ENCODE measurements at regions not wholly inside any gene's neighbourhood (a gene's known extent, or its start where the extent isn't known, plus 50 kb on each side); places are given as distances from the start of the nearest gene placed in this dataset.

GRCh38 chr1:47571161-47571560 lies 133.3 kb downstream of the FOXD2 start:
- Histone ChIP-seq H3K36me3 (ENCODE audit: control insufficient read depth in 2 of 2, insufficient read depth in 2 of 2, low read length in 2 of 2) (no peaks in the 10 kb centered on the region), H3K27ac (ENCODE audit: low read depth in 2 of 2, low read length in 2 of 2) (no peak overlapping the region), H3K27me3 (ENCODE audit: control insufficient read depth in 2 of 2, insufficient read depth in 2 of 2, low read length in 2 of 2) (no peaks in the 10 kb centered on the region), H3K9ac (ENCODE audit: low read depth in 1 of 2, low read length in 2 of 2) (no peak overlapping the region), H3K4me3 (ENCODE audit: low read length in 2 of 2) (no peak overlapping the region), H3K9me3 (ENCODE audit: control insufficient read depth in 2 of 2, low read length in 2 of 2) (no peaks in the 10 kb centered on the region), H3K4me1 (ENCODE audit: control insufficient read depth in 2 of 2, insufficient read depth in 2 of 2, low read length in 2 of 2) (no peaks in the 10 kb centered on the region)

DNA sequence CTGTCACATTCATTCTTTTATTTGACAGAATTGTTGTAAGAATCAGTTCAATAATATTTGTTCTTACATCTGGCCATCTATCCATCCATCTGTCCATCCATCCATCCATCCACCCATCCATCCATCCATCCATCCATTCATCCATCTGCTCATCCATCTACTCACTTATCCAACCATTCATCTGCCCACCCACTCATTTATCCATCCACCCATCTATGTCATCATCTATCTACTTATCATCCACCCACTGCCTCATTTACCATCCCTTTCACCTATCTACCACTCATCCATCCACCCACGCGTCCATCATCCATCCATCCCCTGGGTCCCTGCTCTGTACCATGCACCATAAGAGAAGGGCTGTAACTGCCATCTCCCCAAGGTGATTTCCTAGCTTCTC lies 134.1 kb downstream of the FOXD2 start:
- Histone ChIP-seq H3K27me3 (ENCODE audit: control insufficient read depth in 2 of 2, insufficient read depth in 2 of 2, low read length in 2 of 2) (no peaks in the 10 kb centered on the region), H3K4me3 (ENCODE audit: low read length in 2 of 2) (no peak overlapping the region), H3K36me3 (ENCODE audit: control insufficient read depth in 2 of 2, insufficient read depth in 2 of 2, low read length in 2 of 2) (no peaks in the 10 kb centered on the region), H3K27ac (ENCODE audit: low read depth in 2 of 2, low read length in 2 of 2) (no peak overlapping the region), H3K4me1 (ENCODE audit: control insufficient read depth in 2 of 2, insufficient read depth in 2 of 2, low read length in 2 of 2) (no peaks in the 10 kb centered on the region), H3K9me3 (ENCODE audit: control insufficient read depth in 2 of 2, low read length in 2 of 2) (no peaks in the 10 kb centered on the region), H3K9ac (ENCODE audit: low read depth in 1 of 2, low read length in 2 of 2) (no peak overlapping the region)

- H3K9me3 ChIP-seq (ENCODE audit: control insufficient read depth in 2 of 2, low read length in 2 of 2) = no peaks in the 10 kb centered on the region
- no peak overlapping the region for H3K4me3 ChIP-seq (ENCODE audit: low read length in 2 of 2)
- no peaks in the 10 kb centered on the region for H3K36me3 ChIP-seq (ENCODE audit: control insufficient read depth in 2 of 2, insufficient read depth in 2 of 2, low read length in 2 of 2)
- peaks cover 0 to 1% of the 10 kb centered on the region in 2 donors for H3K4me1 ChIP-seq (ENCODE audit: control insufficient read depth in 2 of 2, insufficient read depth in 2 of 2, low read length in 2 of 2)
- no peak overlapping the region for H3K27ac ChIP-seq (ENCODE audit: low read depth in 2 of 2, low read length in 2 of 2)
- no peak overlapping the region for H3K9ac ChIP-seq (ENCODE audit: low read depth in 1 of 2, low read length in 2 of 2)
- no peaks in the 10 kb centered on the region for H3K27me3 ChIP-seq (ENCODE audit: control insufficient read depth in 2 of 2, insufficient read depth in 2 of 2, low read length in 2 of 2)
Measured at GRCh38 chr1:47572731-47573430, 135.0 kb downstream of the FOXD2 start.

DNA sequence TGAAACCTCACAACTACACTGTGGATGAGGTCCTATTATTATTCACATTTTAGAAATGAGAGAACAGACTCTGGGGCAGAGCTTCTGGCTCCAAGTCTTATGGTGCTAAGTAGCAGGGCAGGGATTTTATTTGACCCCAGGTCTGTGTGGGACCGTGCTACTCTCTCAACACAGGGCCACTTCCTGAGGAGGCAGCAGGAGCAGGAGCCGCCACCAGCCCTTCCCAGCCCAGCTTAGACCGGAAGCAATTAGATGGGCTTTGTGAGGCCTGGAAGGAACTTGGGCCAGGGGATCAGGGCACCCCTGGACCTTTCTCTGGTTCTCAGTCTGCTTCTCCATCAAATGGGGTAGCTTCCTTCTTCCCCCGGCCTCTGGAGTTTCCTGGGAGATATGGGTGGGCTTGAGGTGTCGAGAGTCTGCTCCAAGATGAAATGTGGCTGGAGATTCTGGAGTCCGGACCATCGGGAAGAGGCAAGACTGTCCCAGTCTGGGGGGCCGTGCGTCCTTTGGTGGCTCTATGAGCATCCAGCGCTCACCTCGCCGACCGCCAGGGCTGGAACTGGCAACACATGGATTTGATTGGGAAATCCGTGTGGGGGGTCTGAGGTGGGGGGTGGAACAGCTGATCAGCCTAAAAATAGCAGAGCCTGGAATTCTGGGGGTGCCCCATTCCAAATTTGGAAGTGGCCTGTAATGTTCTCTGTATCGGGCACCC lies 136.8 kb downstream of the FOXD2 start:
- Histone ChIP-seq H3K4me3 (ENCODE audit: low read length in 2 of 2) (no peak overlapping the region), H3K4me1 (ENCODE audit: control insufficient read depth in 2 of 2, insufficient read depth in 2 of 2, low read length in 2 of 2) (peaks cover 0 to 17% of the 10 kb centered on the region in 2 donors), H3K27me3 (ENCODE audit: control insufficient read depth in 2 of 2, insufficient read depth in 2 of 2, low read length in 2 of 2) (no peaks in the 10 kb centered on the region), H3K27ac (ENCODE audit: low read depth in 2 of 2, low read length in 2 of 2) (no peak overlapping the region), H3K9ac (ENCODE audit: low read depth in 1 of 2, low read length in 2 of 2) (no peak overlapping the region), H3K36me3 (ENCODE audit: control insufficient read depth in 2 of 2, insufficient read depth in 2 of 2, low read length in 2 of 2) (no peaks in the 10 kb centered on the region), H3K9me3 (ENCODE audit: control insufficient read depth in 2 of 2, low read length in 2 of 2) (no peaks in the 10 kb centered on the region)

- H3K36me3 ChIP-seq (ENCODE audit: control insufficient read depth in 2 of 2, insufficient read depth in 2 of 2, low read length in 2 of 2) = no peaks in the 10 kb centered on the region
- H3K9ac ChIP-seq (ENCODE audit: low read depth in 1 of 2, low read length in 2 of 2) = no peak overlapping the region
- peaks cover 0 to 17% of the 10 kb centered on the region in 2 donors for H3K4me1 ChIP-seq (ENCODE audit: control insufficient read depth in 2 of 2, insufficient read depth in 2 of 2, low read length in 2 of 2)
- H3K27me3 ChIP-seq (ENCODE audit: control insufficient read depth in 2 of 2, insufficient read depth in 2 of 2, low read length in 2 of 2) = no peaks in the 10 kb centered on the region
- H3K9me3 ChIP-seq (ENCODE audit: control insufficient read depth in 2 of 2, low read length in 2 of 2) = no peaks in the 10 kb centered on the region
- no peak overlapping the region for H3K4me3 ChIP-seq (ENCODE audit: low read length in 2 of 2)
- no peak overlapping the region for H3K27ac ChIP-seq (ENCODE audit: low read depth in 2 of 2, low read length in 2 of 2)
Measured at GRCh38 chr1:47575855-47576757, 138.3 kb downstream of the FOXD2 start.

GRCh38 chr1:47576758-47577115 lies 138.9 kb downstream of the FOXD2 start:
- Histone ChIP-seq H3K9ac (ENCODE audit: low read depth in 1 of 2, low read length in 2 of 2) (no peak overlapping the region), H3K27me3 (ENCODE audit: control insufficient read depth in 2 of 2, insufficient read depth in 2 of 2, low read length in 2 of 2) (no peaks in the 10 kb centered on the region), H3K27ac (ENCODE audit: low read depth in 2 of 2, low read length in 2 of 2) (no peak overlapping the region), H3K4me3 (ENCODE audit: low read length in 2 of 2) (no peak overlapping the region), H3K36me3 (ENCODE audit: control insufficient read depth in 2 of 2, insufficient read depth in 2 of 2, low read length in 2 of 2) (no peaks in the 10 kb centered on the region), H3K4me1 (ENCODE audit: control insufficient read depth in 2 of 2, insufficient read depth in 2 of 2, low read length in 2 of 2) (peaks cover 0 to 17% of the 10 kb centered on the region in 2 donors), H3K9me3 (ENCODE audit: control insufficient read depth in 2 of 2, low read length in 2 of 2) (no peaks in the 10 kb centered on the region)

DNA sequence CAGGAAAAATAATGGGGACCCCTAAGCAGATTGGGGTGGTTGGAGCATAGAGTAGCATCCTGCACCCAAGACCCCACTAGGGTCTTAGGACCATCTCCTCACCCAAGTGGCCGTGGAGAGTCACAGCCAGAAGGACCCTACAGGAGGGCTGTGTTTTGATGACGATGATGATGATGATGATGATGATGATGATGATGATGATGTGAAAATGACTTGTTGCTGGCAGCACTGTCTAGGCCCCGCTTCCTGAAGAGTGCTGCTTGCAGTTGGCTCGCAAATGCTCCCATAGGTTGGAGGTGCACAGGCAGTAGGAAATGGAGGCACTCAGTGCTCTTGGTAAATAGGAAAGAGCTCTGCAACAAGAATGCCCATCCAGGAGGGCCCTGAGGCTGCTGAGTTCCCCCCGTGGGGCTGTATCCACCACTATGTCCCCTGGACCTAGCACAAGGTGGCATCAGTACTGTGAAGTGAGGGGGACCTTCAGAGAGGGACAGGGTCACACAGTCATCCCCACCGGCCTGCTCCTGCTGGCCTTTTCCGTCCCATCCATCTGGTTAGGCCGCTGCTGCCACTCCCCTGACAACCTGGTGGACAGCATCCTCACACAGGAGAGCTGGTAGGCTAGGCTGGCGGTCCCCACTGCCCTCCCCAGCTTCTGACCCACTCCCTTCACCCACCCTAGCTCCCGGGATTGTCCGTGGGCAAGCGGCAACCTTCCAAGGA lies 139.6 kb downstream of the FOXD2 start:
- no peaks in the 10 kb centered on the region for H3K27me3 ChIP-seq (ENCODE audit: control insufficient read depth in 2 of 2, insufficient read depth in 2 of 2, low read length in 2 of 2)
- no peak overlapping the region for H3K27ac ChIP-seq (ENCODE audit: low read depth in 2 of 2, low read length in 2 of 2)

GRCh38 chr1:47578026-47578720 lies 140.3 kb downstream of the FOXD2 start:
- Histone ChIP-seq H3K27me3 (ENCODE audit: control insufficient read depth in 2 of 2, insufficient read depth in 2 of 2, low read length in 2 of 2) (no peaks in the 10 kb centered on the region), H3K36me3 (ENCODE audit: control insufficient read depth in 2 of 2, insufficient read depth in 2 of 2, low read length in 2 of 2) (no peaks in the 10 kb centered on the region), H3K9ac (ENCODE audit: low read depth in 1 of 2, low read length in 2 of 2) (peak overlapping the region in 1 of 2 donors; percentile 37), H3K27ac (ENCODE audit: low read depth in 2 of 2, low read length in 2 of 2) (peak overlapping the region; percentile 56 to 58), H3K9me3 (ENCODE audit: control insufficient read depth in 2 of 2, low read length in 2 of 2) (no peaks in the 10 kb centered on the region), H3K4me3 (ENCODE audit: low read length in 2 of 2) (no peak overlapping the region), H3K4me1 (ENCODE audit: control insufficient read depth in 2 of 2, insufficient read depth in 2 of 2, low read length in 2 of 2) (peaks cover 0 to 17% of the 10 kb centered on the region in 2 donors)

More for the DNA sequence above, 139.6 kb downstream of the FOXD2 start:
- H3K9me3 ChIP-seq (ENCODE audit: control insufficient read depth in 2 of 2, low read length in 2 of 2) = no peaks in the 10 kb centered on the region
- no peak overlapping the region for H3K4me3 ChIP-seq (ENCODE audit: low read length in 2 of 2)
- peaks cover 0 to 17% of the 10 kb centered on the region in 2 donors for H3K4me1 ChIP-seq (ENCODE audit: control insufficient read depth in 2 of 2, insufficient read depth in 2 of 2, low read length in 2 of 2)
- no peaks in the 10 kb centered on the region for H3K36me3 ChIP-seq (ENCODE audit: control insufficient read depth in 2 of 2, insufficient read depth in 2 of 2, low read length in 2 of 2)
- no peak overlapping the region for H3K9ac ChIP-seq (ENCODE audit: low read depth in 1 of 2, low read length in 2 of 2)

- Histone ChIP-seq H3K4me3 (ENCODE audit: low read length in 2 of 2) (no peak overlapping the region), H3K4me1 (ENCODE audit: control insufficient read depth in 2 of 2, insufficient read depth in 2 of 2, low read length in 2 of 2) (peaks cover 0 to 17% of the 10 kb centered on the region in 2 donors), H3K36me3 (ENCODE audit: control insufficient read depth in 2 of 2, insufficient read depth in 2 of 2, low read length in 2 of 2) (no peaks in the 10 kb centered on the region), H3K27ac (ENCODE audit: low read depth in 2 of 2, low read length in 2 of 2) (peak overlapping the region in 1 of 2 donors; percentile 21), H3K9me3 (ENCODE audit: control insufficient read depth in 2 of 2, low read length in 2 of 2) (no peaks in the 10 kb centered on the region), H3K9ac (ENCODE audit: low read depth in 1 of 2, low read length in 2 of 2) (no peak overlapping the region), H3K27me3 (ENCODE audit: control insufficient read depth in 2 of 2, insufficient read depth in 2 of 2, low read length in 2 of 2) (no peaks in the 10 kb centered on the region)
Measured at GRCh38 chr1:47578721-47579419, 141.0 kb downstream of the FOXD2 start.
